Tibial artery (tissue), 4 donors: ENCODE measurements at regions not wholly inside any gene's neighbourhood (a gene's known extent, or its start where the extent isn't known, plus 50 kb on each side); places are given as distances from the start of the nearest gene placed in this dataset.

Source experiments
- DNase-seq, 2 donors: peaks; one replicate each; pipeline ENCODE4 v3.0.0-alpha.2; 2019
- H3K27ac ChIP-seq, 2 donors: fragments of 200-600 bp; sonication (generic) in 1 of 2; 1 replicate in 1 of 2; 2 replicates in 1 of 2; pipeline ENCODE4 v1.5.1; 2018 to 2019; ENCODE audit warnings: mild to moderate bottlenecking in 1 of 2
- H3K27me3 ChIP-seq, 2 donors: fragments of 200-600 bp; sonication (generic) in 1 of 2; one replicate each; pipeline versions ENCODE4 v1.5.1 to v1.6.0; 2016 to 2019
- H3K36me3 ChIP-seq, 3 donors: fragments of 200-600 bp; sonication (generic) in 2 of 3; one replicate each; pipeline ENCODE4 v1.5.1; 2016 to 2019; ENCODE audit warnings: mild to moderate bottlenecking in 2 of 3
- H3K4me1 ChIP-seq, 4 donors: fragments of 200-600 bp; sonication (generic) in 2 of 4; 1 replicate in 3 of 4; 2 replicates in 1 of 4; pipeline ENCODE4 v1.5.1; 2016 to 2019
- H3K4me3 ChIP-seq, 2 donors: fragments of 200-600 bp; sonication (generic) in 1 of 2; 1 replicate in 1 of 2; 2 replicates in 1 of 2; pipeline ENCODE4 v1.5.1; 2018 to 2019; ENCODE audit warnings: mild to moderate bottlenecking in 2 of 2
- H3K9me3 ChIP-seq, 3 donors: fragments of 200-600 bp; sonication (generic) in 1 of 3; one replicate each; pipeline ENCODE4 v1.5.1; 2016 to 2019
- intact Hi-C: fragments of 100-400 bp; cut with DNase I; formaldehyde crosslinking; loops from one replicate; pipeline ENCODE4 v1.15.0; 2023; ENCODE audit warnings: low total_unique reads
- TF ChIP-seq, protein P1 (sequence below), 2 experiments: fragments of 200-600 bp in 1 of 2; fragments of 450-650 bp in 1 of 2; IDR thresholded peaks; one replicate each; pipeline ENCODE4 v1.5.1; 2017 to 2019; ENCODE audit warnings: antibody characterized with exemption in 2 of 2, mild to moderate bottlenecking in 1 of 2, moderate library complexity in 1 of 2

DNA sequence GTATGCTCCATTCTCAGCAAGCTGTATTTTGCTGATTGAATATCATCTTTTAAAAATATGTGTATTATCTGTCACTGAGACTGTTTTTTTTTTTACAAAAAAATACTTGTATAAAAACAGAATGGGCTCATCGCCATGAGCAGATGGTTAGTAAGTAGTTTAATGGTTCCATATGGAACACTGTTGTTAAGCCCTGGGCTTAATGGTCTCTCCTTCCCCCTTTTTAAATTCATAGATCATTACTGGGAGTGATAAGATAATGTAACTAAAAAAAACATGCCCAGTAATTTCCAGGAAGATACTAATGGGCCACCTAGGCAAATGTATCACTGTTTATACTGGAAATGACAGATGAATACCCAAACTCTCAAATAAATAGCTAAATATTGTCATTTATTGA, 95.3 kb upstream of the TPRG1 start:
- H3K27me3 ChIP-seq: no peaks in the 10 kb centered on the region
- H3K27ac ChIP-seq: no peak overlapping the region
- H3K36me3 ChIP-seq: no peaks in the 10 kb centered on the region
- H3K9me3 ChIP-seq: no peaks in the 10 kb centered on the region
- no peak overlapping the region for H3K4me3 ChIP-seq
- TF ChIP-seq, protein P1, sequence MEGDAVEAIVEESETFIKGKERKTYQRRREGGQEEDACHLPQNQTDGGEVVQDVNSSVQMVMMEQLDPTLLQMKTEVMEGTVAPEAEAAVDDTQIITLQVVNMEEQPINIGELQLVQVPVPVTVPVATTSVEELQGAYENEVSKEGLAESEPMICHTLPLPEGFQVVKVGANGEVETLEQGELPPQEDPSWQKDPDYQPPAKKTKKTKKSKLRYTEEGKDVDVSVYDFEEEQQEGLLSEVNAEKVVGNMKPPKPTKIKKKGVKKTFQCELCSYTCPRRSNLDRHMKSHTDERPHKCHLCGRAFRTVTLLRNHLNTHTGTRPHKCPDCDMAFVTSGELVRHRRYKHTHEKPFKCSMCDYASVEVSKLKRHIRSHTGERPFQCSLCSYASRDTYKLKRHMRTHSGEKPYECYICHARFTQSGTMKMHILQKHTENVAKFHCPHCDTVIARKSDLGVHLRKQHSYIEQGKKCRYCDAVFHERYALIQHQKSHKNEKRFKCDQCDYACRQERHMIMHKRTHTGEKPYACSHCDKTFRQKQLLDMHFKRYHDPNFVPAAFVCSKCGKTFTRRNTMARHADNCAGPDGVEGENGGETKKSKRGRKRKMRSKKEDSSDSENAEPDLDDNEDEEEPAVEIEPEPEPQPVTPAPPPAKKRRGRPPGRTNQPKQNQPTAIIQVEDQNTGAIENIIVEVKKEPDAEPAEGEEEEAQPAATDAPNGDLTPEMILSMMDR (IDR thresholded peaks at IDR 0.05): no peak
- no peaks in the 10 kb centered on the region for H3K4me1 ChIP-seq
- no peak for DNase-seq
- intact Hi-C loops: no loop called here

DNA sequence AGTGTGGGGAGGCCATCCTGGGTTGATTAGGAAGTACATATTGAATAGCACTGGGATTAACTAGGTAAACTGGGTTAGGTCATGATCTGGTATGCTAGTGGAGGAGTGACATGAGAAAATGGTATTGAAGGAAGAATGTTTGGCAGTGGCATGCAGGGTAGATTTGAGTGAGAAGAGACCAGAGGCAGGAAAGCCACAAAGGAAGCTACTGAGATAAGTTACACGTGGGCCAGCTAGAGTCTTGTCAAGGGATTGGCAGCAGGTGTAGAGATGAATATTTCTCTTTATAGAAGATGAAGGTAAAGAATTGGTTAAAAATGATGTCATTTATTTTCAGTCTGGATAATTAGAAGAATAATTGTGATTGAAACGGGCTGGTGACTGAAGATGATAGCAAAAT, 91.0 kb upstream of the TPRG1 start:
- H3K4me3 ChIP-seq: no peak overlapping the region
- no peak overlapping the region for H3K27ac ChIP-seq
- no peaks in the 10 kb centered on the region for H3K27me3 ChIP-seq
- DNase-seq: no peak
- intact Hi-C loops: no loop called here
- no peaks in the 10 kb centered on the region for H3K36me3 ChIP-seq
- TF ChIP-seq, protein P1 (IDR thresholded peaks at IDR 0.05): no peak
- no peaks in the 10 kb centered on the region for H3K4me1 ChIP-seq
- no peaks in the 10 kb centered on the region for H3K9me3 ChIP-seq

DNA sequence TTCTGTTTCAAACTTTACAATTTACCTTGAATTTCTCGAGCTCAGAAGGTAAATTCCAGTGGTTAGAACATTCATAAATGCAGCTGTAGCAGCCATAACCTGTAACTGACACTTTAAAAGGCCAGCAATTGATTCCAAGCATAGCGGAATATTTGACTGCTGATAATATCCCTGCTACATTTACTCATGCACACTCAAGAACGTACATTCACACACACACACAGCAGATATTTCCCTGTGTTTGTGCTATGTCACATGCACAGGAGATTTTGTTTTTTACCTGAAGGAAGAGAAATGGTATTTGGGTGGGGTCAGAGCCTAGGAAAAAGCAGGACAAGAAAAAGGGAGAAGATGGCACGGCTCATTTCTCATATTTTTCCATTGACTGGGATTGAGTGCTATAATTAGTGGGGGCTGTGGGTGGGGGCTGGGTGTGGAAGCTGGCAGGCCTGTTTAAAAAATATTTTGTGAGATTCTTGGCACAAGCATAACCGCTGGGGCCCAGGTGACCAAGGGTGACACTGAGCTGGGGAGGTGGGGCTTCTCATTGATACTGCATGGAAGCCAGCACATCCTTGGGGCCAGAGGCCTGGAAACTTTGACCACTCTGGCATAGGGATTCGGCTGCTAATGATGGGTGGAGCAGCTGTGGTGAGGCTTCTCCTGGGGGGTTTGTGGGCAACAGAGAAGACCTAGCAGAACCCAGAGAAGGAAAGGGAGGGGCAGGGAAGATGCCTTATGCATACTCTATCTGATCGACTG, 88.9 kb upstream of the TPRG1 start:
- H3K4me3 ChIP-seq: no peak overlapping the region
- intact Hi-C loops: no loop called here
- H3K27ac ChIP-seq: no peak overlapping the region
- TF ChIP-seq, protein P1 (IDR thresholded peaks at IDR 0.05): no peak
- no peaks in the 10 kb centered on the region for H3K9me3 ChIP-seq
- no peak for DNase-seq
- H3K36me3 ChIP-seq: no peaks in the 10 kb centered on the region
- H3K4me1 ChIP-seq: no peaks in the 10 kb centered on the region
- no peaks in the 10 kb centered on the region for H3K27me3 ChIP-seq

DNA sequence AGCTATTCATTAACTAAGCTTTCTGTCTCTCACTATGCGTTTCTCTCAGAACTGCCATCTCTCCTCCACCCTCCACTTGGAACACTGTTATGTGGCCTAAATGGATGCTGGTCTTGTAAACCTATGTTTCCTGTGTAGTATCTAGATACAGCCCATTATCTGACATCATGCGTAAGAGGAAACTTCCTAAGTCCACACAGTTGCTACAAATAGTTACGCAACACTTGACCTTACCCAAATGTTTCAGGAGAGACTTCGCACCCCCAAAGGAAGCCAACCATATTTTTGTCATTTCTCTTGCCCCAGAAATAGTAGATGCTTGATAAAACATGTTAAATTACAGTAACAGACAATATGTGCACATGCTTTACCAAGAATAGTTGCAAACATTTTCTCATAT, 87.2 kb upstream of the TPRG1 start:
- no peaks in the 10 kb centered on the region for H3K27me3 ChIP-seq
- intact Hi-C loops: no loop called here
- no peaks in the 10 kb centered on the region for H3K4me1 ChIP-seq
- no peaks in the 10 kb centered on the region for H3K36me3 ChIP-seq
- no peak for DNase-seq
- no peak overlapping the region for H3K27ac ChIP-seq
- H3K9me3 ChIP-seq: no peaks in the 10 kb centered on the region
- TF ChIP-seq, protein P1 (IDR thresholded peaks at IDR 0.05): no peak
- no peak overlapping the region for H3K4me3 ChIP-seq

DNA sequence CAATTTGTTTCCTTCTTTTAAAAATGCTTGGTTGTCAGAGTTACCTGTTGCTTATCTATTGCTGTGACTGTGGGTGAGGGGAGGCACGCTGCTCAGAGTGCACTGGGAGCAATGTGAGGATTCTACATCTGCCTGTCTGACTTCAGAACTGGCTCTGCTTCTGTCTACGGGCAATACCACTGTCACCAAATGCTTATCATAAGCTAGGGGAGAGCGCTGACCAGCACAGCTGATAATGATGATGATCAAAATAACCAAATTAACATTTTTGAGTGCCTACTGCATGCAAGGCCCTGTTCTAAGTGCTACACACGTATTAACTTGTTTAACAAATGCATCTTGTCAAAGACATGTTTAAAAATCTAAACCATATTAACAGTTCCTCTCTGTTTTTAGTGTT, 79.2 kb upstream of the TPRG1 start:
- Histone ChIP-seq H3K36me3 (no peaks in the 10 kb centered on the region), H3K4me1 (peaks cover 0 to 1% (median under 1%) of the 10 kb centered on the region in 4 donors), H3K27ac (no peak overlapping the region), H3K27me3 (no peaks in the 10 kb centered on the region), H3K9me3 (no peaks in the 10 kb centered on the region), H3K4me3 (no peak overlapping the region)
- intact Hi-C loops: no loop called here
- TF ChIP-seq, protein P1 (IDR thresholded peaks at IDR 0.05): no peak
- no peak for DNase-seq
